LNCAP (cell line): ENCODE measurements at regions not wholly inside any gene's neighbourhood (a gene's known extent, or its start where the extent isn't known, plus 50 kb on each side); places are given as distances from the start of the nearest gene placed in this dataset.

Experiments
- CTCF ChIP-seq: fragments of 450-650 bp; IDR thresholded peaks from 2 replicates; pipeline ENCODE4 v1.5.1; 2017; ENCODE audit warnings: mild to moderate bottlenecking

GRCh38 chr7:113797420-113798010, 121.3 kb downstream of the PPP1R3A start:
- no peak for TF ChIP-seq CTCF

GRCh38 chr7:113796557-113796956, 122.3 kb downstream of the PPP1R3A start:
- TF ChIP-seq CTCF, result no peak

- no peak for TF ChIP-seq CTCF
These were observed 124.2 kb downstream of the PPP1R3A start for GRCh38 chr7:113794573-113794972.

GRCh38 chr7:113793171-113793570, 125.6 kb downstream of the PPP1R3A start:
- TF ChIP-seq CTCF, result no peak

GRCh38 chr7:113790025-113790424, 128.8 kb downstream of the PPP1R3A start:
- TF ChIP-seq CTCF, result no peak

GRCh38 chr7:113787106-113787505, 131.7 kb downstream of the PPP1R3A start:
- TF ChIP-seq CTCF, result no peak

- TF ChIP-seq CTCF, result no peak
These were observed 133.9 kb downstream of the PPP1R3A start for GRCh38 chr7:113784956-113785355.

- TF ChIP-seq CTCF, result no peak
These were observed 134.5 kb downstream of the PPP1R3A start for GRCh38 chr7:113784316-113784715.
